ENCODE measurements at regions not wholly inside any gene's neighbourhood (a gene's known extent, or its start where the extent isn't known, plus 50 kb on each side); places are given as distances from the start of the nearest gene placed in this dataset.

DNA sequence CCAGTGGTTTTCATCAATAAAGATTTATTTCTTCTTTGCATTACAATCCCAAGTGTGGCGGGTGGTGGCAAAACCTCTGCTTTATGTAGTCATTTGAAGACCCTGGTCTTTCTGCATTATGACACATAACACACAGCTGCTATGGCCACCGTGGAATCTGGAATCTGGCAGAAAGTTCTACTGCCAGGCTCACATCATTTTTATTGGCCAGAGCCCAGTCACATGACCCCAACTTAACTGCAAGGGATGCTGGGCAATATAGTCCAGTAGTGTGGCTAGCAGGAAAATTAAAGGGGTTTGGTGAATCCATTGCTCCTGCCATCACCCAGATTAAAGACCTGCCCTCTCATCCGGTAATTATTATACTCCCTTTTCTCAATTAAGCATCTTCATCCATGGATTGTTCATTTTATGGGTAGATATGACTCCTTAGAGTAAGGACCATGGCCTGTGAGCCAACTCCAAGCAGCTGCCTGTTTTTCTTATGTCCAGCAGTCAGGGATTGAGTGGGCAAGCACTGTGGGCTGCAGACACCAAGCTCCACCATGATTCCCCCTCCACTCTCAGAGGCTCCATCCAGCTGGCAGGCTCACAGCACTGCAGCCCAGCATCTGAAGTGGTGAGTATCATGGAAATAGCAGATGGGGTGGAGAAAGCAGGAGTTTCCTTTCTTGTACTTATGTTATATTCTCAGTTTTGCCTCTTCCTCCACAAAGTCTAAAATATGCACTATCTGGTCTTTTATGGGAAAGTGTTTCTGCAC, 1030.7 kb downstream of the AACS start:
- no peaks in the 10 kb centered on the region for H3K27me3 ChIP-seq
- no peak overlapping the region for H3K27ac ChIP-seq
- no peaks in the 10 kb centered on the region for H3K36me3 ChIP-seq
- no peak overlapping the region for H3K4me3 ChIP-seq
- DNase-seq (ENCODE audit: low read depth in 1 of 2, low spot score in 1 of 2), result no peak
- TF ChIP-seq, protein P1, sequence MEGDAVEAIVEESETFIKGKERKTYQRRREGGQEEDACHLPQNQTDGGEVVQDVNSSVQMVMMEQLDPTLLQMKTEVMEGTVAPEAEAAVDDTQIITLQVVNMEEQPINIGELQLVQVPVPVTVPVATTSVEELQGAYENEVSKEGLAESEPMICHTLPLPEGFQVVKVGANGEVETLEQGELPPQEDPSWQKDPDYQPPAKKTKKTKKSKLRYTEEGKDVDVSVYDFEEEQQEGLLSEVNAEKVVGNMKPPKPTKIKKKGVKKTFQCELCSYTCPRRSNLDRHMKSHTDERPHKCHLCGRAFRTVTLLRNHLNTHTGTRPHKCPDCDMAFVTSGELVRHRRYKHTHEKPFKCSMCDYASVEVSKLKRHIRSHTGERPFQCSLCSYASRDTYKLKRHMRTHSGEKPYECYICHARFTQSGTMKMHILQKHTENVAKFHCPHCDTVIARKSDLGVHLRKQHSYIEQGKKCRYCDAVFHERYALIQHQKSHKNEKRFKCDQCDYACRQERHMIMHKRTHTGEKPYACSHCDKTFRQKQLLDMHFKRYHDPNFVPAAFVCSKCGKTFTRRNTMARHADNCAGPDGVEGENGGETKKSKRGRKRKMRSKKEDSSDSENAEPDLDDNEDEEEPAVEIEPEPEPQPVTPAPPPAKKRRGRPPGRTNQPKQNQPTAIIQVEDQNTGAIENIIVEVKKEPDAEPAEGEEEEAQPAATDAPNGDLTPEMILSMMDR (IDR thresholded peaks at IDR 0.05; ENCODE audit: low read depth, low read length), result no peak
- no peaks in the 10 kb centered on the region for H3K4me1 ChIP-seq (ENCODE audit: low read depth)
- H3K9me3 ChIP-seq (ENCODE audit: low read depth), result no peaks in the 10 kb centered on the region

DNA sequence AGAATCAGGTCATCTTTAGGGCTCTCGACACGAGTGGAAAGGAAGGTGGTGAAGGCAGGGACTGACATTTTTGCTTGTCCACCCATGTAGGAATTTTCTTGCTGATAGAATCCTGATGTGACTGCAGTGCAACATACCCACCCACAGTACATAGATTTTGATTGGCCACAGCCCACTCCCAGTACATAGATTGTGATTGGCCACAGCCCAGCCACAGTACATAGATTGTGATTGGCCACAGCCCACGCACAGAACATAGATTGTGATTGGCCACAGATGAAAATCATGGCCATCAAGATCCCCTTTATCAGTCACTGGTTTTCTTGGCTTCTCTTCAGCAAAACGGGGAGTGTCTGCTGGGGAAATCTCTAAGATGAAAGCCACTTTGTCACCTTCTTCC, 1041.5 kb downstream of the AACS start:
- no peaks in the 10 kb centered on the region for H3K4me1 ChIP-seq (ENCODE audit: low read depth)
- no peaks in the 10 kb centered on the region for H3K9me3 ChIP-seq (ENCODE audit: low read depth)
- H3K27ac ChIP-seq, result no peak overlapping the region
- H3K27me3 ChIP-seq, result peaks cover 7% of the 10 kb centered on the region
- no peak overlapping the region for H3K4me3 ChIP-seq
- TF ChIP-seq, protein P1 (IDR thresholded peaks at IDR 0.05; ENCODE audit: low read depth, low read length), result no peak
- no peaks in the 10 kb centered on the region for H3K36me3 ChIP-seq
- DNase-seq (ENCODE audit: low read depth in 1 of 2, low spot score in 1 of 2), result no peak

DNA sequence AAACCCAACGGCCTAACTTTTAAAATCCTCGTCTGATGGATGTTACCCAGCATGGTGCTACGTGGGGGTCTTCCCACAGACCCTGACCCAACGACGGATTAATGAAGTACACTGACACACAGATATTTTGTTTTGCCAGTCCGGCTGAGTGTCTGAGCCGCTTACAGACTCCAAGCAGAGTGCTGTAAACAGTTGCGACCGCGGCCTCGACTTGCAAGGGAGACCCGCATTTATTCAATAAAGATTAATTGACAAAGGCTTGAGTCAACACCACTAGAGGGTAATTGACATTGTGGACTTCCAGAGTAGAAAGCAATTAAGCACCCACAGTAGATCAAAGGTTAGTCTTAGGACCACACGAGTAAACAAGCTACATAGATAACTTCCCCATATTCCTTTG, 1042.4 kb downstream of the AACS start:
- H3K27me3 ChIP-seq, result peaks cover 15% of the 10 kb centered on the region
- H3K4me3 ChIP-seq, result no peak overlapping the region
- no peaks in the 10 kb centered on the region for H3K9me3 ChIP-seq (ENCODE audit: low read depth)
- no peaks in the 10 kb centered on the region for H3K36me3 ChIP-seq
- TF ChIP-seq, protein P1 (IDR thresholded peaks at IDR 0.05; ENCODE audit: low read depth, low read length), result no peak
- no peak for DNase-seq (ENCODE audit: low read depth in 1 of 2, low spot score in 1 of 2)
- no peaks in the 10 kb centered on the region for H3K4me1 ChIP-seq (ENCODE audit: low read depth)
- H3K27ac ChIP-seq, result no peak overlapping the region

DNA sequence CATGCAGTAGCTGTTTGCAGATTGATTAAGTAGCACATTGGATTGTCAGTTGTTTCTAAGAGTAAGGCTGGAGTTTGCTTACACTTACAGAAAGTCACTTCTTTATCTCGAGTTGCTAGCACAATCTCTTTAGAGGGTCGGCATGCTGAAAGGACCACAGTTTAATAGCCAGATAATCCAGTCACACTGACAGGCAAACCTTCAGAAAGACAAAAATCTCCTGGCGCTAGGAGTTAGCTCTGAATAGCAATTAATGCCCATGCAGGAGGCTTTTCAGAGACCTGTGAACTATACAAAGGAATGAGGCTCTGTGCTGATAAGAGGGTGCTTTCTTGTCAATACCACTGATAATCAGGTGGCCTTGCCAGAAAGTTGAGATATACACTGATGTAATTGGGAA, 1043.0 kb downstream of the AACS start:
- Histone ChIP-seq H3K27me3 (peaks cover 17% of the 10 kb centered on the region), H3K27ac (no peak overlapping the region), H3K4me3 (no peak overlapping the region), H3K9me3 (ENCODE audit: low read depth) (no peaks in the 10 kb centered on the region), H3K4me1 (ENCODE audit: low read depth) (no peaks in the 10 kb centered on the region), H3K36me3 (no peaks in the 10 kb centered on the region)
- TF ChIP-seq, protein P1 (IDR thresholded peaks at IDR 0.05; ENCODE audit: low read depth, low read length), result no peak
- peak in 1 of 2 donors; percentile 45 for DNase-seq (ENCODE audit: low read depth in 1 of 2, low spot score in 1 of 2)

DNA sequence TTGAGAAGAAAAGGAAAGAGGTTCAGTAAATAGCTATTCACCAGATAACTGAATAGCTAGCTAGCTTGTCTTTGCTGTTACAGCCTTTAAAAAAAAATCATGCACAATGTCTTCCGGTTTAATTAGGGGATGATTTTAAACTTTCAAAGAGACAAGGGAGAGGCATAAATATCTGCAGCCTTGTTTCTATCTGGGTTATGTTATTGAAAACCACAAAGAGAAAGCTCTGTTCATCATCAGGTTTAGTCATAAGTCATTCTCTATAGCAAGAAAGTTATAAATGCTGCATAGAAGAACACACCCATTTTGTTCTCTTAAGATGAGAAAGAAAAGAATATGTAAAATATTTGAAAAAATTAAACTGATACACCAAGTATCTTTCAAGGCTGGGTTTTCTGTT, 1046.9 kb downstream of the AACS start:
- peaks cover 17% of the 10 kb centered on the region for H3K27me3 ChIP-seq
- no peaks in the 10 kb centered on the region for H3K4me1 ChIP-seq (ENCODE audit: low read depth)
- TF ChIP-seq, protein P1 (IDR thresholded peaks at IDR 0.05; ENCODE audit: low read depth, low read length), result no peak
- no peak overlapping the region for H3K27ac ChIP-seq
- no peaks in the 10 kb centered on the region for H3K36me3 ChIP-seq
- no peak for DNase-seq (ENCODE audit: low read depth in 1 of 2, low spot score in 1 of 2)
- no peaks in the 10 kb centered on the region for H3K9me3 ChIP-seq (ENCODE audit: low read depth)
- no peak overlapping the region for H3K4me3 ChIP-seq
